Renal pelvis (tissue), 1 donor: ENCODE measurements at regions not wholly inside any gene's neighbourhood (a gene's known extent, or its start where the extent isn't known, plus 50 kb on each side); places are given as distances from the start of the nearest gene placed in this dataset.
"Not testable (repeated sequence)": the region's sequence is repeated elsewhere in the genome, so short reads cannot be mapped to it uniquely, and the experiment has no call there.

Source experiments
- DNase-seq: peaks from one replicate; pipeline ENCODE4 v3.0.0-alpha.2; 2013

- not testable (repeated sequence) for DNase-seq
Measured at GRCh38 chr2:89221474-89221873, 530.0 kb downstream of the RPIA start.

GRCh38 chr2:89222063-89222732 lies 530.7 kb downstream of the RPIA start:
- not testable (repeated sequence) for DNase-seq

DNA sequence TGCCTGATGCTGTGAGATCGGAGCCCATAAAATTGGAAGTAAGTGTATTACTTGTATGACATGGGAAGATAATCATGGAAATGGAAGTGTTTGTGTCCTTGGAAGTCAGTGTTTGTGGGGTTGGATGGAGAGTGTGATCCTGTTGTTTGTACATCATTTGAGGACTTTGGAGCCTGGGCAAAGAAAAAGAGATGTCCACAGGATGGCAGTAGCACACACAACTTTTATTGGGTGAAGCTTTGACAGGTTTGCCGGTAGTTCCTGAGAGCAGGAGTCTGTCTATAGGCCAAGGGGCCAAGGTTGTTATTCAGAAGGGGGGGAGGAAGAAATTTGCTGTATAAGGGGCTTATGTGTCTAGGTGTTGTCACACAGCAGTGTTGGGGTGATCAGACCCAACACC lies 533.3 kb downstream of the RPIA start:
- DNase-seq: not testable (repeated sequence)

- DNase-seq: not testable (repeated sequence)
Measured at GRCh38 chr2:89229979-89230378, 538.5 kb downstream of the RPIA start.

- DNase-seq: not testable (repeated sequence)
Measured at GRCh38 chr2:89231241-89231640, 539.8 kb downstream of the RPIA start.

GRCh38 chr2:89233931-89234330 lies 542.5 kb downstream of the RPIA start:
- not testable (repeated sequence) for DNase-seq

DNA sequence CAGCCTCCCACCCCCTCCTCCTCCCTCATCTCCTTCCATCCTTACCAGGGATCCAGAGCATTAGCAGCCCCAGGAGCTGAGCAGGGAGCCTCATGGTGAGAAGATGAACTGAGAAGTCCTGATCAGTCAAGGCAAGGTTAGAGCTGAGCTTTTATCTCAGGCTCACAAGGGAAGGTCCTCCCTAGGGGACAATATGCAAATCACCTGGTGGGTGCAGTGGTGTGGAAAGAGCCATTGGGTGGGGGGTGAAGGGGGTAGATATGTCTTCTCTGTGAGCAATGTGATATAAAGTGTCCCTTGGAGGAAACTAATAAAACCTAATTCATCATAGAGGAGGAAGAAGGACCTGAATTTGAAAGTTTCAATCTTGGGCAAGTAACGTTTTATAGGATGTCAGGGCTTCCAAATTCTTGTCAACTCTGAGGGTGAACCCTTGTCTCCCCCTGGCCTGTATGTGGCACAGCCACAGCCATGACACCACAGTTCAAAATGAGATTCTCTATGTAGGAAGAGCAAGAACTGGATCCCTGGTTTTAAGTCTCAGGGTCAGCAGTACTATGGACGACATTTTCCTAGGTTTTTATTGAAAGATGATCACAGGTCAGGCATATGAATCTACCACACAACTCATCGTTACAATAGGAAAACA lies 543.5 kb downstream of the RPIA start:
- not testable (repeated sequence) for DNase-seq

DNA sequence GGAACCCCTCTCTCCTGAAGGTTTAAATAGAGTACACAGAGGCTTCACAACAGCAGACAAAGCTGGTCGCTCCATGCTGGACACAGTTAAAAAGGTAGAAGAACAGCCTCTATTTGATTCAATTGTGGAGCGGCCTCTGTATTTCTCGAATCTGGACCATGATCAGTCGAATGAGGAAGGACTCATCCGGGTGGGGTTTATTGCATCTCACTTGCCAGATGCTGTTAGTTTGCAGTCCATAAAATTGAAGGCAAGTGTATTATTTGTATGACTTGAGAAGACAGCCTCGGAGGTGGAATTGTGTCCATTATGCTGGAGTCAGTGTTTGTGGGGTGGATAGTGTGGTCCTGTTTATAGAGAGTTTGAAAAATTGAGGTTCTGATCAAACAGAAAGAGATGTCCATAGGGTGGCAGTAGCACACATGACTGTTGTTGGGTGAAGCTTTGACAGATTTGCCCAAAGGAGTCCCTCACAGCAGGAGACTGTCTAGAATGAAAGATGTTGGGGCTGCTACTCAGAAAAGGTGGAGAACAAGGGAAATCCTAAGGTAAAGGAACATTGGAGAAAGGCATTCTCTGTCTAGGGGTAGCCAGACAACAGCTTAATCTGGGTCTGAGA lies 545.5 kb downstream of the RPIA start:
- DNase-seq: not testable (repeated sequence)

GRCh38 chr2:89237783-89238182 lies 546.3 kb downstream of the RPIA start:
- not testable (repeated sequence) for DNase-seq

DNA sequence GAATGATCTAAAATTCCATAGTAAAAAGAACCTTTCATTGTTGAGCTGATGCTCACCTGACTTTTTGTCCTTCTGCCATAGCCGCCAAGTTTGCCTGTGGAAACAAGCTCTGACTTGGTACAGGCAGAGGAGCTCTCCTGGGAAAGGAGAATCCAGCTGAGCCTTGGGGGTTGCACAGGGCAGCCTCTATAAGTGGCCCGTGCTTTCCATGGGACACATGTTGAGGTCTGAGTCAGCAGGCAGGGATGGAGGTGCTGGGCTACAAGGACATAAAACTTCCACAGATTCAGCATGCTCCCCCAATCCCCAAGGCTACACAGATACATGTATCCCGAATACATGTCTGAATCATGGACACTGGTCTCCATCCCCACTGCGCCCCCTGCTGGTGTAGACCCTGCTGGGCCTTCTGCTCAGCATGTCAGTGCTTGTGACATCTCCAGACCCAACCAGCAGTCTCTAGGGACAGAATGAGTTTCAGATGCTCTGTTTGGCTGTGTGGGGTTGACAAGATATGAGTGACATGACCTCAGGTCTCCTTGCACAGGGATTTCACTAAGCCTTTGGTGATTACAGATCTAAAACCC lies 551.7 kb downstream of the RPIA start:
- DNase-seq: not testable (repeated sequence)

DNA sequence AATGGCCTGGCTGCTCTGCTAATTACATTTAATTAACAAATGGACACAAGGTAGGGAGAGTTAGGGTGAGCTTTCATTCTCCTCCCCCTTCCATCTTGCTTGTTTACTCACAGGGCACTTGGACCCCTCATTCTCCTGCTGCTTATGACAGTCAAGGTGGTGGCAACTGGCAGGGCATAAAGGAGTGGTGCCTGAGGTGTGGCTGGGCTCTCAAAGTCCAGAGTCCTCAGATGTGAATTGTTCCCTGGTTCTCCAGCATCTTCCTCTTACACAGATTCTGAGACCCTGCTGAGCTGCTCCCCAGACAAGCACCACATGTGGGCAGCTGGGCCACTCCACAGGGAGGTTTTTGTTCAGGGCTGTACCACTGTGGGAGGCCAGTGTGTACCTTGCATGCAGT lies 552.9 kb downstream of the RPIA start:
- DNase-seq: not testable (repeated sequence)

DNA sequence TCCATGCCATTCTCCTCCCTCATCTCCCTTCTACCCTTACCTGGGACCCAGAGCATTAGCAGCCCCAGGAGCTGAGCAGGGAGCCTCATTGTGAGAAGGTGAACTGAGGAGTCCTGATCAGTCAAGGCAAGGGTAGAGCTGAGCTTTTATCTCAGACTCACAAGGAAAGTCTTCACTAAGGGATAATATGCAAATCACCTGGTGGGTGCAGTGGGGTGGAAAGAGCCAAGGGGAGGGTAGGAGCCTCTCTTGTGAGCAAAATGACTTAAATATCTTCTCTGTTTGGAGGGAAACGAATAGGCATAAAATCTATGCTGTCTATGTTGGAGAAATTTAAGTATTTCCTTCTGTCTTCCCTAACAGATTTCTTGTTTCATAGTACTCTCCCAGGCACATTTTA lies 554.0 kb downstream of the RPIA start:
- not testable (repeated sequence) for DNase-seq

- DNase-seq: not testable (repeated sequence)
Measured at GRCh38 chr2:89246027-89246426, 554.6 kb downstream of the RPIA start.

DNA sequence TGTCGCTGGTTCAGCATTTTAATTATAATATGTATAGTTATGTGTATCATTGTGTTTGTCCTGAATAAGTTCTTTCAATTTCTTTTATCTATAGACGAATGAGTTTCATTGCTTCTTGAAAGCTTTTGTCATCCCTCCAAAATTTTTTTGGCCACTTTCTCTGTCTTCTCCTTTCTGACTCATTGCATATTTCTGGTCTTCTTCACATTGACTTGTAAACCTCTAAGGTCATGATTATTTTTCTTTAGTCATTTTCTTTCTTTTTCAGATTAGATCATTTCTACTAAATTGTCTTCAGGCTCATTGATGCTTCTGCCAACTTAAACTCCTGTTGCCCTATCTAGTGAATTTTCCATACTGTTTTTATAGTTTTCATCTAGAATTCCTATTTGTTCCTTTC lies 555.1 kb downstream of the RPIA start:
- DNase-seq: not testable (repeated sequence)

DNA sequence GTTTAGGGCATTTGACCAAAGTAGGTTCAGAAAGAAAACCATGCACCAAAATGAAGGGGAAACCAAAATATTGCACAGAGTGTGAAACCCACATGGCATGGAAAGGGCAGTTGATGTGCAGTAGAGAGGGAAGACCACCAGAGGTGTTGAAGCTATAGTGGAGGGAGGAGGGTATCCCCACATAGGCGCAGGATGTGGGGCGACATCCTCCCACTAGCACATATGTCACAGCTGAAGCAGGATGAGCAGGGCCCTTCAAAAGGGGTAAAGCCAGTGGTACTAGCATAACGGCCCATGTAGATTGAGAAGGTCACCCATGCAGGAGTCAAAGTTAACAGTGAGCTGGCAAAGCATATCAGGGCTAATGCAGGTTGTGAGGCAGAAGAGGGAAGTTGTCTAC lies 563.5 kb downstream of the RPIA start:
- DNase-seq: not testable (repeated sequence)

- not testable (repeated sequence) for DNase-seq
Measured at GRCh38 chr2:89273443-89273842, 582.0 kb downstream of the RPIA start.

GRCh38 chr2:89280536-89280935 lies 589.1 kb downstream of the RPIA start:
- not testable (repeated sequence) for DNase-seq

DNA sequence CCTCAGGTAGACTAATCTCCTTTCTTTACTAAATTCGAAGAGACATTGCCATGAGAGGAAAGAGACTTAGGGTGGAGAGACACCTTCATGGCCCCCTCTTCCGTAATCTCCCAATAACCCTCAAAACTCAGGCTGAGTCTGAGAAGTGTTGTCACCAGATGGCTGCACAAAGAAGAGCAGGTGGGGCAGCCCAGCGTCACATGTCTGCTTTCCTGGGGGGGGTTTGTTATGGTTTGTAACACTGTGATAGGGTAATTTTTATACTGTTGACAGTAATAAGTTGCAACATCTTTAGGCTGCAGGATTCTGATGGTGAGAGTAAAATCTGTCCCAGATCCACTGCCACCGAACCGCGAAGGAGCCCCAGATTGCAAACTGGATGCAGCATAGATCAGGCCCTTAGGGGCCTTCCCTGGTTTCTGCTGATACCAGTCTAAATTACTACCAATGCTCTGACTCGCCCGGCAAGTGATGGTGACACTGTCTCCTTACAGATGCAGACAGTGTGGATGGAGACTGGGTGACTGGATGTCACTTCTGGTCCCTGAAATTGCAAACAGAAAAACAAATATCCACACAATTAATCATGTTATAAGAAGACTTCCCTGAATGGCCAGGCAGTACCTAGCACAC lies 595.1 kb downstream of the RPIA start:
- not testable (repeated sequence) for DNase-seq

DNA sequence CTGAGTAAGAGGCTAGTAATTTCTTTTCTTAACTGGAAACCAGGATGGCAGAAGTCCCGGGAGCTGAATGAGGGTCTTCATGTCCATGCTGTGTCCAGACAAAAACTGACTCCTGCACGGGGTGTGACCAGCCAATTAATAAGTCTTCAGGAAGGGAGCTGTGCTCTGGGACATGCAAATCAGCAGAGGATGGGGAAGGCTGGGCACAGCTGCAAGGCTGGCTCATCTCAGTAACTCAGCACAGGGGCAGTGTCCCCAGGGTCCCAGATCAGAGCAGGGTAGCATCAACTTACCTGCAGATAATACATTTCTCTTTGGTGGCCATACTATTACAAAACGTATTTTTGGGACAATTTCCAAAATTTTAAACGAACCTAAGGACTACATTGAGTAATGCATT lies 595.6 kb downstream of the RPIA start:
- not testable (repeated sequence) for DNase-seq

- DNase-seq: not testable (repeated sequence)
Measured at GRCh38 chr2:89291717-89292298, 600.3 kb downstream of the RPIA start.

DNA sequence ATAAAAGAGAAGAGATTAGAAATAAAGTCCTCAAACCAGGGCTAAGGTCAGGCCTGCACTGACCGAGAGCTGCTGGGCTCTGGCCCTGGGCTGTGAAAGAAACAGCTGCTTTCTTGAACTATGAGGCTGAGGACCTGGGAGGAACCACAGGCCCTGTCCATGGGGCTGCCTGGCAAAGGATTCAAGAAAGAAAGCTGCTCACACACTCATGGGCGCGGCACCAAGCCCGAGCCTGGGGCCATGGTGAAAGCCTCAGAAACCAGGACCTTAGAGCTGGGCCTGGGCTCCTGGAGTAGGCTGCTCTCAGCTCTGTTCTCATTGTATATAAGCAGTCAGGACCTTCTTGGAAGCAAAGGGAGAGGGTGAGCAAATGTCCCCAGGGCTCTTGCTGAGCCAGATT lies 601.9 kb downstream of the RPIA start:
- DNase-seq: not testable (repeated sequence)

DNA sequence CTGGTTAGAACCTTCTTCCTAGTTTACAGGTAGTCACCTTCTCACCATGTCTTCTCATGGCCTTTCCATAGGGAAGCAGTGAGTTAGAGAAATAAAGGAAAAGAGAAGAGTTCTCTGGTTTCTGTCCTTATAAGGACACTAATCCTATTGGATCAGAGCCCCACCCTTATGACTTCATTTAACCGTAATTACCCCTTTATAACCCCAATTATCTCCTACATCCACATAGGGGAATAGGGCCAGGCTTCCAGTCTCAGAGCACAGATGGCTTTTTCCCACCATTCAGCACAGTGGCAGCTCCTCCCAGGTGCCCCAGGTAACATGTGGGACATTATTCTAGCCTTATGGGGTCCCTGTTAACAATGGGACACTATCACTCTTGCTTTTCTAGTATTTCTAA lies 602.9 kb downstream of the RPIA start:
- DNase-seq: not testable (repeated sequence)
